ENCODE measurements at regions not wholly inside any gene's neighbourhood (a gene's known extent, or its start where the extent isn't known, plus 50 kb on each side); places are given as distances from the start of the nearest gene placed in this dataset.

DNA sequence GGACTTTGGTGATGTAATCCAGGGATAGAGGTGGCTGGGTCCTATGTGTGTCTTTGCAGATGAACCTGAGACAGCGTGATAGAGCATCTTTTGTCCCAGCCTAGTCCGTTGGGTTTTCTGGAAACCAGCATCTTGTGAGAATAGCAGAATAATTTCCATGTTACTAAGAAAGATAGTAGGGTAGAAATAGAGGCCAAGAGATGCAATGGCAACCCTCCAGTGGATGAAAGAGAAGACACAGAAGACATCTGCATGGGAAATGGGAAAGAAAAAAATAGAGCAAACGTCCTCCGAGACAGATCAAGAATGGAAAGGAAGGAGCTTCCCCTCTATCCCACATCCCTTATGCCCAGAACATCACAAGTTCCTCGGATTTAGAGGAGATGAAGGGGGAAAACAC is 409.3 kb upstream of the TMEM132C start:
- TF ChIP-seq, protein P1, sequence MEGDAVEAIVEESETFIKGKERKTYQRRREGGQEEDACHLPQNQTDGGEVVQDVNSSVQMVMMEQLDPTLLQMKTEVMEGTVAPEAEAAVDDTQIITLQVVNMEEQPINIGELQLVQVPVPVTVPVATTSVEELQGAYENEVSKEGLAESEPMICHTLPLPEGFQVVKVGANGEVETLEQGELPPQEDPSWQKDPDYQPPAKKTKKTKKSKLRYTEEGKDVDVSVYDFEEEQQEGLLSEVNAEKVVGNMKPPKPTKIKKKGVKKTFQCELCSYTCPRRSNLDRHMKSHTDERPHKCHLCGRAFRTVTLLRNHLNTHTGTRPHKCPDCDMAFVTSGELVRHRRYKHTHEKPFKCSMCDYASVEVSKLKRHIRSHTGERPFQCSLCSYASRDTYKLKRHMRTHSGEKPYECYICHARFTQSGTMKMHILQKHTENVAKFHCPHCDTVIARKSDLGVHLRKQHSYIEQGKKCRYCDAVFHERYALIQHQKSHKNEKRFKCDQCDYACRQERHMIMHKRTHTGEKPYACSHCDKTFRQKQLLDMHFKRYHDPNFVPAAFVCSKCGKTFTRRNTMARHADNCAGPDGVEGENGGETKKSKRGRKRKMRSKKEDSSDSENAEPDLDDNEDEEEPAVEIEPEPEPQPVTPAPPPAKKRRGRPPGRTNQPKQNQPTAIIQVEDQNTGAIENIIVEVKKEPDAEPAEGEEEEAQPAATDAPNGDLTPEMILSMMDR (IDR thresholded peaks at IDR 0.05; ENCODE audit: low read depth, low read length) = no peak
- H3K4me3 ChIP-seq (replicated peaks in 1 of 2; ENCODE audit: low read depth in 2 of 2, low read length in 2 of 2) = no peak overlapping the region
- no peak for DNase-seq (ENCODE audit: low read depth in 2 of 2)

DNA sequence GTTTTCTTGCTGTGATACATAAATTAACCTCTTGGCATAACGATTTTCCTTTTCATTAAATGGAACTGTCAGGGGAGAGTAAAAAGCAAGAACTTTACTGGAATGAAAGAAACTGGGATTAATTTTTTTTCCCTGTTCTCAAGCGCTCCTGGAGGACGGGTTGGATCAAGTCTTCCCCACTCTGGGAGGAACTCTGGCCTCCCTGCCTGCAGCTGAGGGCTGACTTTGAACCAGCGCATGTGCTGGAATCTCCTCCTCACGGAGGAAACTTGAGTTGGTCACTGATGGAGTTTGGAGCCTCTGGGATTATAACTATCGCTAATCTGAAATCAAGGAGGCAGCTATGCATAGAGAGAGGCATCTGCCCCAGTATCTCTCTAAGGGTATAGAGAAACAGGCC is 406.4 kb upstream of the TMEM132C start:
- TF ChIP-seq, protein P1 (IDR thresholded peaks at IDR 0.05; ENCODE audit: low read depth, low read length) = no peak
- H3K4me3 ChIP-seq (replicated peaks in 1 of 2; ENCODE audit: low read depth in 2 of 2, low read length in 2 of 2) = no peak overlapping the region
- DNase-seq (ENCODE audit: low read depth in 2 of 2) = no peak

DNA sequence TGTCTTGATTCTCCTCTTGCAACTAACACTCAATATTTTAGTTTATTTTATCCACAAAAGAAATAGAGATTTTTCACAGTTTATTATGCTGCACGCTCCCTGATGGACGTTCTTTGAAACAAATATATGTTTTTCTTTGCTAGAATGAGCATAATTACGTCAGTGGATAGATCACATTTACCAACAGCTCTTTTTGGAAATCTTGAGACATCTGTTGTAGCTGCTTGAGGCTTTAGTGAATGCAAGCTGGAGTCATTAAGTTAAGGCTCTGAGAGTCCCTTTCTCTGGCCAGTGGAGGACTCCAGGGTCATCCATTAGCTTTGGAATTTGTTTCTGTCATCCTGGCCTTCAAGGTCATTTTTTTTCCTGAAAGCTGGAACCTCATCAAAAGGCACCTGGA is 405.6 kb upstream of the TMEM132C start:
- TF ChIP-seq, protein P1 (IDR thresholded peaks at IDR 0.05; ENCODE audit: low read depth, low read length) = no peak
- no peak for DNase-seq (ENCODE audit: low read depth in 2 of 2)
- no peak overlapping the region for H3K4me3 ChIP-seq (replicated peaks in 1 of 2; ENCODE audit: low read depth in 2 of 2, low read length in 2 of 2)

DNA sequence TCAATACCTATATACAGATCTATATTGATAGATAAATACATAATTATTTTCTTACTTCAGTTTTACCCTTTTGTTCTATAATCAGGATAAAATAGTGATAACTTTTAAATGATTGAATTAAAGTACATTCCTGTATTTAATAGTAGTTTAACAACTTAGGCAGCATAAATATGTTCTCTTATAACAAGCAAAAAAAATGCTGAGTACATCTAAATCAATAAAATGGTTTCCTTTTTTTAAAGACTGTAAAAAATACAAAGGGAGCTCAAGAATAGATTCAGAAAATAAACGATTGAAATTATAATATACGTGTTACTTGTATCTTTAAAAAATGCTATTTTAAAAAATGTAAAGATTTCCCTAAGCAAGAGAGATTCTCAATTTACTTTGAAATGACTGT is 393.7 kb upstream of the TMEM132C start:
- TF ChIP-seq, protein P1 (IDR thresholded peaks at IDR 0.05; ENCODE audit: low read depth, low read length) = no peak
- no peak for DNase-seq (ENCODE audit: low read depth in 2 of 2)

DNA sequence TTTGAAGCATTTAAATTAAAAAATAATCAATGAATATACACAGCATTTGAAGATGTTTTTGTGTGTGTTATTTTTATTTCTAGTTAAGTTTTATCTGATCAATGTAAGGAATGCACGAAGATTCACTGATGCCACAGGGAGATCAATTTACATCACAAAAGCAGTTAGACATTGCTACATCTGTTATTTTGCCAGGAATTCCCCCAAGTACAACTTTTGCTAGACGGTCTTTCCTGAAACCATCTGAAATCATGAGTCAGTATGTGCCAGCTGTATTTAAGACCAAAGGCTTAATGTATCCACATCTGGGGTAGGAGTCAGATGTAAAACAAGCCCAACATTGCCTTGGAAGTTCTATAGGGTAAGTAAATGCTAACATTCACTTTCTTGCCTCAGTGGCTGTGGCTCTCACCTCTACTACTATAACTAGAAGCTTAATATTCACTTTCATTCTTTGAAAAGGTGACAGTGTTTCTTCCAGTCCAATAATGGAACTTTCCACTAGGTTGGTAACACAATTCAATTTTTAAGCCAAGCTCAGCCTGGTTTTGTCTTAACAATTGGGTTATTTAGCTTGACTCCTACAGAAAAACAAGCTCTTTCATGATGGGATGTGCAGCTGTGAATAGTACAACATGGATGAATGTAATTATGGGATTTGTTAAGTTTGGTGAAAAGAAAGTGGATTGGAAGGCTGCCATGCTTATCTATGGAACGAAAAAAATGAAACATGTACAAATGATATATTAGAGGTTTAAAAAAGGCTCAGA is 385.4 kb upstream of the TMEM132C start:
- no peak overlapping the region for H3K4me3 ChIP-seq (replicated peaks in 1 of 2; ENCODE audit: low read depth in 2 of 2, low read length in 2 of 2)
- DNase-seq (ENCODE audit: low read depth in 2 of 2) = no peak
- TF ChIP-seq, protein P1 (IDR thresholded peaks at IDR 0.05; ENCODE audit: low read depth, low read length) = no peak

More for the DNA sequence above, 393.7 kb upstream of the TMEM132C start:
- no peak overlapping the region for H3K4me3 ChIP-seq (replicated peaks in 1 of 2; ENCODE audit: low read depth in 2 of 2, low read length in 2 of 2)

DNA sequence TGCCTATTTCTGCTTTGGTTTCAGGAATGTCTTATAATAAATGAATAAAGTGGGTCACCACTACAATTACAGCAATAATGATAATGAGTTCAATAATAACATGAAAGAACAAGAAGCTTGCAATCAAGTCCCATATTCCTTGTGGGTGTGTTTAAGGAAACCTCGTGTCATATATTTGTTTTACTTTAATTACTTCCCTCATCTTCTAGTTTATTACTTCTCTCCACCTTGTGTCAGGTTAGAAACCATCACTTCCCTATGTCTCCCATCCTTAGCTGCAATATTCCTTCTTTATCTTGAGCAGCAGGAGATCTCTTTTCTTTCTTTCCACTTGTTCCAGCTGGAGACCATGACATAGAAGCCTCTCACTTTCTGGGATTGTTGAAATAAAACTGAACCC is 384.0 kb upstream of the TMEM132C start:
- TF ChIP-seq, protein P1 (IDR thresholded peaks at IDR 0.05; ENCODE audit: low read depth, low read length) = no peak
- no peak for DNase-seq (ENCODE audit: low read depth in 2 of 2)
- no peak overlapping the region for H3K4me3 ChIP-seq (replicated peaks in 1 of 2; ENCODE audit: low read depth in 2 of 2, low read length in 2 of 2)

Data from cardiac fibroblast (primary cell).